ENCODE measurements at regions not wholly inside any gene's neighbourhood (a gene's known extent, or its start where the extent isn't known, plus 50 kb on each side); places are given as distances from the start of the nearest gene placed in this dataset.
"Not testable (repeated sequence)": the region's sequence is repeated elsewhere in the genome, so short reads cannot be mapped to it uniquely, and the experiment has no call there.

GRCh38 chr16:88325976-88326375, 56.8 kb upstream of the ZNF469 start:
- no peak for DNase-seq

- no peak for DNase-seq
These were observed 55.9 kb upstream of the ZNF469 start for GRCh38 chr16:88326611-88327485.

GRCh38 chr16:88327561-88328312, 55.0 kb upstream of the ZNF469 start:
- no peak for DNase-seq

GRCh38 chr16:88328313-88328980, 54.3 kb upstream of the ZNF469 start:
- DNase-seq = no peak

- no peak for DNase-seq
These were observed 52.7 kb upstream of the ZNF469 start for GRCh38 chr16:88329726-88330700.

GRCh38 chr16:88330971-88331890, 51.5 kb upstream of the ZNF469 start:
- no peak for DNase-seq

- peak; percentile 76 for DNase-seq
These were observed 50.5 kb upstream of the ZNF469 start for GRCh38 chr16:88331989-88332920.

GRCh38 chr16:88332921-88333825, 49.6 kb upstream of the ZNF469 start:
- not testable (repeated sequence) for DNase-seq

All from left hindlimb (tissue), 1 donor.